Muscle of back (tissue), 3 donors: ENCODE measurements at regions not wholly inside any gene's neighbourhood (a gene's known extent, or its start where the extent isn't known, plus 50 kb on each side); places are given as distances from the start of the nearest gene placed in this dataset.
"Not testable (repeated sequence)": the region's sequence is repeated elsewhere in the genome, so short reads cannot be mapped to it uniquely, and the experiment has no call there.

ENCODE experiments used
- DNase-seq, 3 donors: peaks; one replicate each; pipeline versions ENCODE4 v3.0.0 to v3.0.0-alpha.2; 2013

DNA sequence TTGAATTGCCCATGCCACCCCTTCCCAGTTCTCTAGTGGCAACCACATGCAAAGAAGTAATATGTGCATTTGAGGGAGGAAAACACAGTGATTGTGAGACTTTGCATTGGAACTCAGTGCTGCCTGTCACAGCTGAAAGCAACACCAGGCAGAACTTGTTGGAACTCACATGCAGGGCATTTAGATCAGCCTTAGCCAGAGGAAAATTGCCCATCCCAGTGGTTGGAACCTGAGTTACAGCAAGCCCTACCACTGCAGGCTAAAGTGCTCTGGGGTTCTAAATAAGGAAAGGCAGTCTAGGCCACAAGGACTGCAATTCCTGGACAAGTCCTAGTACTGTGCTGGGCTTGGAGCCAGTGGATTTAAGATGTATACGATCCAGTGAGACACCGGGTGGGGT, 245.3 kb upstream of the UFL1 start:
- peak in 1 of 3 donors; percentile 8 for DNase-seq

DNA sequence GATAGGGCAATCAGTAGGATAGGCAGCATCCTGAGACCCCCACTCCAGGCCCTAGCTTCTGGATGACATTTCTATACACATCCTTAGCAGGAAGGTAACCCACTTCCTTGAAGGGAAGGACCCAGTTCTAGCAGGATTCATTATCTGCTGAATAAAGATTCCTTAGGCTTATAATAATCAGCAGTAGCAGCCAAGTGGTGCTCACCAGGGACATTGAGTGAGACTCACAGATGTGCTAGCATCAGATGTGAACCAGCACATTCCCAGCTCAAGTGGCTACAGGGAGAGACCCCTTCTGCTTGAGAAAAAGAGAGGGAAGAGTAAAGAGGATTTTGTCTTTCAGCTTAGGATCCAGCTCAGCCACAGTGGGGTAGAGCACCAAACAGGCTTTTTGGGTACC, 244.8 kb upstream of the UFL1 start:
- DNase-seq = peak in 2 of 3 donors; percentile 16 to 29

DNA sequence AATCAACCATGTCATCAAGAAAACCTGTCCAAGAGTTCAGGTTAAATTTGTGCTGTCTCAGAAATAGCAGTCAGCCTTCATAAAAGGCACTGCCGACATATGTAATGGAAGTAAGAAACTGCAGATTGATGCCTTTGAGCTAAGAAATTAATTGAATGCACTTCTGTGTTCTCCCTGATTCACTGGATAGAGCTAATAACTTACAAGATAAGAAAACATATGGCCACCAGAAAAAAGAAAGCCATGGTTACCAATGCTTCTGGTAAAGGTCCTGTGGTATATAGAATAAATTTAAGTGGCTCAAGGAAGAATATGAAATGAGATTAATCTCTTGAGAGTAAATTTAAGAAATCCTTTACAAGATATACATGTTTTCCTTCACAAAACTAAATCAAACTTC, 242.5 kb upstream of the UFL1 start:
- no peak for DNase-seq

DNA sequence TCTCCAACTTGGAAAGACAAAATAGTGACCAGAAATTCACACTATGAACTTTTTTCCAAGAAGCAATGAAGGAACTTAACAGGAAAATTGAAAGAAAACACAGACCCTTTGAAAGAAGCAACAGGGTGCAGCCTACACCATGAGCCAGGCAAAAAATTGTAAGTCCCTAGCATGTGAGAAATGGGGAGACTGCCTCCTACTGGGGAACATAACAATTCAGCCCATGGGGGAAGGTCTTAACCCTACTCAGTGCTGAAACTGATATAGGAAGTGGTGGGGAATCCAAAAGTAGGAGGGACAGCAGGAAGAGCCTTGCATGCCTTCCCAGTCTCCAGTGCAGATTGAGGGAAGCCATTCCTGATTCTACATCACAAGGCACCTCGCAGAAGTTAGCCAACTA, 235.1 kb upstream of the UFL1 start:
- no peak for DNase-seq

DNA sequence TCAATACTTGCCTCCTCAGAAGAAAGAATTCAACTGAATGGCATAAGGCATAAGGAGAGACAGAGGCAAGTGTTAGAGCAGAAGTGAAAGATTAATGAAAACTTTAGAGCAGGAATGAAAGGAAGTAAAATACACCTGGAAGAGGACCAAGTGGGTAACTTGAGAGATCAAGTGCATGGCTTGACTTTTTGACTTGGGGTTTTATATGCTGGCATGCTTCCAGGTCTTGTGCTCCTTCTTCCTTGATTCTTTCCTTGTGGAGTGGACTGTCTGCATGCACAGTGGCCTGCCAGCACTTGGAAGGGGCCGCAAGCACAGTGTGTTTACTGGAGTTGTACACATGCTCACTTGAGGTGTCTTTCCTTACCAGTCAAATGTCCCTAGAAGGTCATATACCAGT, 222.1 kb upstream of the UFL1 start:
- DNase-seq = no peak

DNA sequence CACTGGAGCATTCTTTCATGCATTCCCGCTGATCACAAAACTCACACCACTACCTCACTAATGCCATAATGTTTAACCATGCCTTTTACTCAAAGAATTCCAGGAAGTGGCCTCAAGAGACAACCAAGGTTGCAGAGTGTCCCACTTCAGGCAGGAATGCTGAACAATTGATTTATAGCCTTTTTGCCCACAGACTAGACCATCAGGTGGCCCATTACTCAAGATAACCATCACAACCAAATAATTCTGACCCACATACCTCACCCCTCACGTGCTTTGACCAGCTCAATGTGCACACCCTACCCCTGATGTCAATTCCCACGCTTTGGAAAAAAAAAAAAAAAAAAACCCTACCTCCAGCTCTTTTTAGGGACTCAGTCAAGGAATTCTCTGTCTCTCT, 220.6 kb upstream of the UFL1 start:
- no peak for DNase-seq

DNA sequence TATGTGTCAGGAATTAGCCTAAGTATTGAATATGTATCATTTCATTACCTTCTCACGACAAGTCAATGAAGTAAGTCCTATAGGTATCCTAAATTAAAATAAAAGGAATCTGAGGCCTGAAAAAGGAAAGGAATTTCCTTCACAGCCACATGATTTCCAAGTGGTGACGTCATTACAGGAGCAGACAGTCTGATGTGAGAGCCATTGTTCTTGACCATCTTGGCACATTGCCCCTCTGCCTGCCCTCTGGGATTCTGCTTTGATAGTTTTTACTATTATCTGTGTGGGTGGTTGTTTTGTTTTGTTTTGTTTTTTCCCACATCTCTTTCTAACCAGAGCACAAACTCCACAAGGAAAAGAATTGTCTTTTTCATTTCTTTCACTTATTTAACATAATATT, 219.8 kb upstream of the UFL1 start:
- no peak for DNase-seq

DNA sequence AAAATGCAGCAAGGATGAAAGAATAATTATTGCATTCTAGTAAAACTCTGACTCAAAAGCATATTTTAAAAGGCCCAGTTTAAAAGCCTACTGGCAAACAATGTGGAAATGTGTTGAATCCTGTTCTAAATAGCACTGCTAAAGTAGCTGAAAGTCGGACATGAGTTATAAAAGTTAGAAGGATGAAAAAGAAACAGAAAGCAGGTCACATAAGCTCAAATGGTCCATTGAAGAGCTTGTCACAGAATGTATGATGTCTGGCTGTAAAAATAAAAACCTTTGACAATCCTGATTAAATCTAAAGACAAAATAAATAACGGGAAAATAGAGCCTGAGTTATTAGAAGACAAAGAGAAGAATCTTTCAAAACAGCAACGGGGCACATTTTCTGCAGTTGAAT, 218.6 kb upstream of the UFL1 start:
- no peak for DNase-seq

DNA sequence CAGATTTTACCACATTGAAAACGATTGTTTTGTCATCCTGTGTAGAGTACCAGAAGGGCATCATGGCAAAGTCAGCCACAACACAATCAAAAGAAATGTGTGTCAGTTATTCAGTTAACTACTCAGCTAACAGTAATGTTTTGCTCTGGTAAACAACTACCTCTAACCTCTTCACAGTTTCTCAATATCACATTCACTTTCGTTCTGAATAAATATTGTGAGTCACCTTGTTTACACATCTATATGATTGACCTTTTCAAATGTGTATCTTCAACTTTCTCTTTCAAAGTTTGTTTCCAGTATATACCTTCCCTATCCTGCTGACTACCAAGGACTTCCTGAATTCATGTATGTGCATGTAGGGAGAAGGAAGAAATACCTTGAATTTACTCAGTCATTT, 216.6 kb upstream of the UFL1 start:
- DNase-seq = no peak

DNA sequence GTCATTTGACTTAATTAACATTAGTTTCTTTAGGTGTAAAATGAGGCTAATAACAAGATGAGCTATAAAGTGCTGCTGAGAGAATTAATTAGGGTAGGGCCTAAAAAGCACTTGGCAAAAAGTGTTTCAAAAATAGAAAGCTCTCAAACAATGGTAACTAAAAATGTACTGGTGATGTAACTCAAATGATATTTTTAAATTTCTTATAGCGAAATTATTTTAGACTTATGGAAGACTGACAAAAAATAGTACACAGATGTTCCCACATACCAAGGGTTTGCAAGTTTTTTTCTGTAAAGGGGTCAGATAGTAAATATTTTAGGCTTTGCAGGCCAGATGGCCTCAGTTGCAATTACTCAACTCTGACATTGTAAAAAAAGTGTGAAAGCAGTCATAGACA, 190.7 kb upstream of the UFL1 start:
- DNase-seq = peak in 1 of 3 donors; percentile 1

DNA sequence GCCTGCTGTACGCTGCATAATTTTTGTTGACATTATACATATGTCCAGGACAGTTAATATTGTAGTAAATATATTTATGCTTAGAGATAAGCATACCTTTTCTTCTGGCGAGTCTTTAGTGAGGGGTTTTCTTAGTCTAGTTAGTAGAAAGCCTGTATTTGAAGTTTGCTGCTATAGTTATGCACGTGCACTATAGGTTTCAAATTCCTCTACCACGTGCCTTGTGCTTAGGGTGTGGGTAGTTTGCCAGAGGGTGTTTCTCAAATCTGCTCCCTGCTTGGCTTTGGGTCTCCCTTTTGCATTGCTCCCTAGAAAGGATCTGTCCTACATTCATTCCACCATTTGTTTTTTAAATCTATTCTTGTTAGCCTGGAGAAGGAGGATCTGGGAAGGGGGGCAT, 181.4 kb upstream of the UFL1 start:
- DNase-seq = no peak

DNA sequence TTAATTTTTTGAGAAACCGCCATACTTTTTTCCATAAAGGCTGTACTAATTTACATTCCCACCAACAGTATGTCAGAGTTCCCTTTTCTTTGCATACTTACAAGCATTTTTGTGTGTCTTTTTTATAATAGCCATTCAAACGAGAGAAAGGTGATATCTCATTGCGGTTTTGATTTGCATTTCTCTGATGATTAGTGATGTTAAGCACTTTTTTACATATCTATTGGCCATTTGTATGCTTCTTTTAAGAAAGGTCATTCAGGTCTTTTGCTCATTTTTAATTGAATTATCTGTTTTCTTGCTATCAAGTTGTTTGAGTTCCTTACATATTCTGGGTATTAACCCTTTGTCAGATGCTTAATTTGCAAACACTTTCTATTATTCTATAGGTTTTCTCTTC, 176.1 kb upstream of the UFL1 start:
- no peak for DNase-seq

DNA sequence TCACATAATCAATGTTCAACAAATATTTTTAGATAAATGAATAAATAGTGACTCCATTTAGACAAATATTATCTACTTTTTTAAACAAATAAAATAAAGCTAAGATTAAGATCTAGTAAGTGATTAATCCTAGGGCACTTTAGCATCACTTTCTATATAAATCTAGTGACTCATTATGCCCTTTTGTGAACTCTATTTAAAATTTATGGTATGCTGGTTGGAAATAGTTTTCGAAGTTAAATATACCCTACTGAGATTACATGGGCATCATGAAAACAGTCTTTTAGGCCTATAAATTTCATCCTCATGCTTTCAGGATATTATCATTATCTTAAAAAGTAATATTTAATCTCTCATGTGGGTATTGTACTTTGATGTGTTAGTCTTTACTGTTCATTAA, 140.4 kb upstream of the UFL1 start:
- no peak for DNase-seq

DNA sequence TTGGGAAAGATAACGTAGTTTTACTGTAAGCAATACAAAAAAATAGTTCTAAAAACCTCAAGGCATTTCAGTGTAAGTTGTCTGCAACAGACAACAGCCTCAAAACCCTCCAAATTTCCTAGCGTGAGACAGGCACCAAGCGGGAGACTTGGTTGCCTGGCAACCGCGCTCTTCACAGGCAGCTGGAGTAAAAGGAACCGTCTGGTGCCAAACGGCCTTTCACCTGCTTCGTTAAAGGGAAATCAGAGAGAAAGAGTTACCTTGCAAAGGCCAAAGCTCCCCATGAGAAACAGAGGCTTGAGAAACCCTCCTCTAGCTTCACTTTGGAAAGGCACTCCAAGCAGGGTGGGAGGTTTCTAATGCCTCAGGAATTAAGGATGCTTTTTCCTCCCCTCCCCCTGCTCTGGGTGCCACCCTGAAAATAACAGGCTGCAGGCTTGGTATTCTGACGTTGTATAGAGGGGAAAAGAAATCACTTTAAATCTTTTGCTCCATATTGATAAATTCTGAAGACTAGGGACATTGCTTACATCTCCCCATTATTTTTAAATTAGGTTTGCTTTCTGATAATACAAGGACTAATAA, 129.7 kb upstream of the UFL1 start:
- peak; percentile 3 to 51 (median 30) for DNase-seq

DNA sequence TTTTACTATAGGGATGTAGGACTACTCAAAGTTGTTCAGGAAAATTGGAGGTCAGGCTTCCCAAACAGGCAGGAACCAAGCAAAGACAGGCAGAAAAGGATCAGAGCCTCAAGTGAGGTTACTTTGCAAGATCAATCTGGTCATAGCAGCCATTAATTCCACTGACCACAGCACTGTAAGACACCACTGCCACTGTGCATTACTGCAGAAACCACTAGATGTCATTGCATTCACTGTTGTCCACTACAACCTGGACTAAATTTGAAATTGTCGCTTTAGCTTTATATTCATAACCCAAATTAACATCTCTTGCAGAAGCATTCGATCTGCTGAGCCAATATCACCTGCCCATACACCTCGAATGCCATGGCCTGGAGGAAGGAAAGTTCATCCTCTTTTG, 126.9 kb upstream of the UFL1 start:
- DNase-seq = peak; percentile 4 to 26 (median 7)

DNA sequence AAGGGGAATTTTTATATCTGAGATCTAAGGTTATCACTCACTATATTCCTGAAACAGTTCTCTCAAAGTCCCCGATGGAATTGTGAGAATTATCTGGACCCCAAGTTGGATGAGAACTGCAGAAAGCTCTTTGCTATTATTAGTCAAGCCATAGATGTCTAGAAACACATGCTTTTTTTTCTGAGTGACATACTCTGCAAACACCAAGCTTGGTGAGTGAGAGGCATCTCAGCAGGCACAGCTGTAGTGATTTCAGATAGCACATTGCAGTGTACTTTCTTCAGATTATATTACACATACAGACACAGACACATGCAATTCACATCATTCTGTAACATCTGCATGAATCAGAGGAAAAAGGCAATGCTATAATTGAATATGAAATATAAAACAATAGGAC, 111.1 kb upstream of the UFL1 start:
- DNase-seq = no peak

DNA sequence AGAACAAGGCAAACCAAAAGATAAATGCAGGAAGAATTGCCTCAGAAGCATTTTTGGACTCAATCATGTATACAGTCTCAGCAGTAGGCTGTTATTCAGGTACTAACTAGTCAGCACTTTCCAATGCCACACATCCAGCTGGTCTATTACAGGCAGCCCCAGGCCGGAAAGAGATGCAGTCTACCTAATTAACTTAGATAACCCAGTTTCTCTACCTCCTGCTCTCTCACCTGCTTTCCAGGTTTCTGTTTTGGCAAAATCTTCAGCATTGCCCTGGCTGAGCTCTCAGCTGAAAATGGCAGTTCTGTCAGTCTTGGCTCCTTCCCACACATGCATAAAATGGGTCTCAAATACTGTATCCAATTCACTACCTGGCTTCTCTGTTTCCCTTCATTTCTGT, 101.3 kb upstream of the UFL1 start:
- no peak for DNase-seq

DNA sequence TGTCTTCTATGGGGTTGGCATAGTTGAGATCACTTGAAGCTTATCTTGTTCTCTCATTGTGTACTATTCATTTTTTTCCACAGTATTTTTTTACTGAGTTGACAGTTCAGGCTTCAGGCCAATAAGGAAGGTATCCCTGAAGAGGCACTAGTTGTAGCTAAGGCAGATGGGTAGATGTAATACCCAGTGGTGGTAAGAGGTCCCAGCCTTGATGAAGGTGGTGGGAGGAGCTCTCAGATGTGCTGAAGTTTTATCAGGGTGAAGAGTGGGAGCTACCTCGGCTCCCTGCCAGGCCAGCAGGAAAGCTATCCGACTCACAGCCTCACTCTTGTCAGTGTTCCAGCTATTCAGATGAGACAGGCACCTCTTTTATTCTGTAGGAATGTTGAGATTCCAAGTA, 87.7 kb upstream of the UFL1 start:
- no peak for DNase-seq

DNA sequence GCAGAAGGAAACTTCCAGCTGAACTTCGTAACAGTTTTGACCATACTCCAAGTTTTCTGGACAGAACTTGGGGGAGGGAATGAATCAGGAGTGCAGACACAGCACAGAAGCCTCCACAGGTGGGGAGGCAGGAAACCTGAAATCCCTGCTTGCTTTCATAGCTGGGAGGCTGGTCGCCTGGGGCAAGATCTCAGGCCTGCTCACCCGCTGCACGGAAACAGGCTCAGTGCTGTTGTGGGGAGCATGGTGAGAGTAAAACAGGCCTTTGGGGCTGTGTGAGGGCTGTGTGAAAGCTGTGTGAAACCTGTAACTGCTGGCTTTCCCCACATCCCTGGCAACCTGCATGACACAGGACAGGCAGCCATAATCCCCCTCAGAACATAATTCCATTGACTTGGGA, 85.2 kb upstream of the UFL1 start:
- DNase-seq = no peak

DNA sequence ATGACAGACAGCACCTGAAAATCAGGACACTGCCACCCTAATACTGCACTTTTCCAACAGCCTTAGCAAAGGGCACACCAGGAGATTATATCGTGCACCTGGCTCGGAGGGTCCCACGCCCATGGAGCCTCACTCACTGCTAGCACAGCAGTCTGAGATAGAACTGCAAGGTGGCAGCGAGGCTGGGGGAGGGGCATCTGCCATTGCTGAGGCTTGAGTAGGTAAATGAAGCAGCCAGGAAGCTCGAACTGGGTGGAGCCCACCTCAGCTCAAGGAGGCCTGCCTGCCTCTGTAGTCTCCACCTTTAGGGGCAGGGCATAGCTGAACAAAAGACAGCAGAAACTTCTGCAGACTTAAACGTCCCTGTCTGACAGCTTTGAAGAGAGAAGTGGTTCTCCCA, 84.4 kb upstream of the UFL1 start:
- DNase-seq = not testable (repeated sequence)

DNA sequence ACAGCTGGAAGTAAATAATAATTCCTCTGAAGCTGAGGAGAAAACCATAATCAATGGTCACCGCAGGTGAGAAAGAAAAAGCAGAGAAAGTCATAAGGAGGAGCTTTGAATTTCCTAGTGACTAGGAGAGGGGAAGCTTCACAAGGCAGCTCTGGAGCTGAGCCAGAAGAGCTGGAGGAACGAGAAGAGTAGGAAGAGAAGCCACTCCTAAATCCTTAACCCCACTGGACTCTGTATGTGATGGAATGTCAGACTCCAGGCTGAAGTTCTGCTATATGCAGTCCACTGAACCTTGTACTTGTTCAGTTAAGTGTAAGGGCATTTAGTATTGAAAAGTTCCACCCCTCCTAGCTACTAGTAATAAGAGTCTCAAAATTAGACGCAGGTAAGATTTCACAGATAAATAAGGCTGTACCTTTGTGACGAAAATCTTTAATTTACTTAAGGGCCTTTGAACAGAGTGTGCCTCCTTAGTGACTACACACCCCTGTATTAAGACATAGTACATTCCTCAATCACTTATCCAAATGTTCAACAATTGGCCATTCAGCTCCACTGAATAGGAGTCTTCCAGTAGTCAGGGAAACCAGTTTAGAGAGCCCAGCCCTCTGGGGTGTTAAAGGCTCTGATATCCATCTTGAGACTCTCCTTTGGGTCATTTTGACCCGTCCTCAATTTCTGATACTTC, 71.4 kb upstream of the UFL1 start:
- peak; percentile 47 to 80 (median 79) for DNase-seq

DNA sequence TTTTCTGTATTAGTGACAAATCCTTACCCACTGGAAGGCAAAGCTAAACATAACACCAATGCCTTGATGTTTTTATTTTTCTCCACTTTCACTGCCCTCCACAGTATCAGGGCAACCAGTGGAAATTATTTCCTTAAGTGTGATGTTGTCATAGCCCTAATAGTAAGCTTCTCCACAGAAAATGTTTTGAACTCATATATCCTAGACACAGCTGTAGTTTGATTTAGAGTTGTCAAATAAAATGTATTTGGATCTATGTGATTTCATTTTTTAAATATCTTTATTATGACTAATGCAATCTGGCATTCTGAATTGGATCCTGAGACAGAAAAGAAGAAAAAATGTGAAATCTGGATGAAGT, 70.9 kb upstream of the UFL1 start:
- peak in 1 of 3 donors; percentile 20 for DNase-seq

DNA sequence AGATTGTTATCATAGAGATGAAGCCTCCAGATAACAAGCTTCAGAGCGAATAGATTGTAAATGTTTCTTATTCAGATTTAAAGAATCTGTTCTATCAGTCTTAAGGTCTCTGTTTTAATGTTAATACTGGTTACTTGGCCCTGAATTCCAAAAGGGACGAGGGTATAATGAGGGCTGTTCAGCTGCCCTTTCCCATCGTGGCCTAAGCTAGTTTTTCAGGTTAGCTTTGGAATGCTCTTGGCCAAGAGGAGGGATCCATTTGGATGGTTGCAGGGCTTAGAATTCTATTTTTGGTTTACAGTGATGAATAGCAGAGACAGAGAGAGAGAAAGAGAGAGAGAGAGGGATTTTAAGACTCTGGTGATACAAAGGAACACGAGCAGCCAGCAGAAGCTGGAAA, 62.8 kb upstream of the UFL1 start:
- no peak for DNase-seq

DNA sequence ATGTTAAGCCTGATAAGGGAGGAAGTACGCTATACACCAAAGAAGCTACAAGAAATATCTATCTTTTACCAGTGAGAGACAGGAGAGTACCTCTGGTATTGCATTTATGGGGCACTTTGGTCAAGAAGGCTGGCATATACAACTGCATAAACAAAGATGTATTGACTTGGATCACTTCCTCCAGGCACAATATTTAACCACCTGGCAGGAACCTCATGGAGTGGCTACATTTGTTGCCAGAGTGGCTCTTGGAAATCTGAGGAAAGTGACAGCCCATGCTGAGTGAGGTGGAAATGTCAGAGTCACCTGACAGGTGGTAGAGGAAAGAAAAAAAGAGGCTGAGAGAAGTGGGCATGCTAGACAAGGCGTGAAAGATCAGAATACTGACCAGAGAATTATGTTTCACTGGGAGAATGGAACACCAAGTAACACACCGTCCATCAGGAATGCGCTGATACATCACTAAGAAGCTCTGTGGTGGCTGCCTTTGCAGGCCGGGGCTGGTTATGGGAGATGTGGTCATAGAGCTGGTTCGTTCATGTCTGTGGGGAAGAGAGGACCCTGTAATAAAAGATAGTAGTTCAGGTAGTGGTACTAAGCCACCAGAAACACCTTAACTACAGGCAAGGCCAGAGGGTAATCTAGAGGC, 61.4 kb upstream of the UFL1 start:
- DNase-seq = no peak
